HCT116 (cell line): ENCODE measurements at regions not wholly inside any gene's neighbourhood (a gene's known extent, or its start where the extent isn't known, plus 50 kb on each side); places are given as distances from the start of the nearest gene placed in this dataset.
"Not testable (repeated sequence)": the region's sequence is repeated elsewhere in the genome, so short reads cannot be mapped to it uniquely, and the experiment has no call there.

Experiments used
- CTCF ChIP-seq, 3 experiments: fragments of 200-600 bp in 1 of 3; sonication (generic) in 1 of 3; IDR thresholded peaks in 2 of 3; conservative IDR thresholded peaks in 1 of 3; 2 replicates each; pipeline ENCODE4 v1.5.1; 2012 to 2017; ENCODE audit warnings: low read depth in 2 of 3, low read length in 2 of 3, antibody characterized with exemption in 1 of 3, borderline replicate concordance in 1 of 3, control low read depth in 1 of 3, mild to moderate bottlenecking in 1 of 3, mixed read lengths in 1 of 3, mixed run types in 1 of 3, moderate library complexity in 1 of 3; ENCODE audit not compliant: insufficient read depth in 1 of 3
- TF ChIP-seq, protein P1 (sequence below): IDR thresholded peaks from 2 replicates; pipeline ENCODE4 v1.6.1; 2012; ENCODE audit warnings: low read depth

DNA sequence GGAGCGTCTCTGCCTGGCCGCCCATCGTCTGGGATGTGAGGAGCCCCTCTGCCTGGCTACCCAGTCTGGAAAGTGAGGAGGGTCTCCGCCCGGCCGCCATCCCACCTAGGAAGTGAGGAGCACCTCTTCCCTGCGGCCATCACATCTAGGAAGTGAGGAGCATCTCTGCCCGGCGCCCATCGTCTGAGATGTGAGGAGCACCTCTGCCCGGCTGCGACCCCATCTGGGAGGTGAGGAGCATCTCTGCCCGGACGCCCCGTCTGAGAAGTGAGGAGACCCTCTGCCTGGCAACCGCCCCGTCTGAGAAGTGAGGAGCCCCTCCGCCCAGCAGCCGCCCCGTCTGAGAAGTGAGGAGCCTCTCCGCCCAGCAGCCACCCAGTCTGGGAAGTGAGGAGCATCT, 84.5 kb downstream of the IDS start:
- TF ChIP-seq CTCF (IDR thresholded peaks at IDR 0.05 in 2 of 3, conservative IDR thresholded peaks at IDR 0.05 in 1 of 3; ENCODE audit: borderline replicate concordance in 1 of 3, insufficient read depth in 1 of 3, low read depth in 2 of 3, low read length in 2 of 3): not testable (repeated sequence)
- TF ChIP-seq, protein P1, sequence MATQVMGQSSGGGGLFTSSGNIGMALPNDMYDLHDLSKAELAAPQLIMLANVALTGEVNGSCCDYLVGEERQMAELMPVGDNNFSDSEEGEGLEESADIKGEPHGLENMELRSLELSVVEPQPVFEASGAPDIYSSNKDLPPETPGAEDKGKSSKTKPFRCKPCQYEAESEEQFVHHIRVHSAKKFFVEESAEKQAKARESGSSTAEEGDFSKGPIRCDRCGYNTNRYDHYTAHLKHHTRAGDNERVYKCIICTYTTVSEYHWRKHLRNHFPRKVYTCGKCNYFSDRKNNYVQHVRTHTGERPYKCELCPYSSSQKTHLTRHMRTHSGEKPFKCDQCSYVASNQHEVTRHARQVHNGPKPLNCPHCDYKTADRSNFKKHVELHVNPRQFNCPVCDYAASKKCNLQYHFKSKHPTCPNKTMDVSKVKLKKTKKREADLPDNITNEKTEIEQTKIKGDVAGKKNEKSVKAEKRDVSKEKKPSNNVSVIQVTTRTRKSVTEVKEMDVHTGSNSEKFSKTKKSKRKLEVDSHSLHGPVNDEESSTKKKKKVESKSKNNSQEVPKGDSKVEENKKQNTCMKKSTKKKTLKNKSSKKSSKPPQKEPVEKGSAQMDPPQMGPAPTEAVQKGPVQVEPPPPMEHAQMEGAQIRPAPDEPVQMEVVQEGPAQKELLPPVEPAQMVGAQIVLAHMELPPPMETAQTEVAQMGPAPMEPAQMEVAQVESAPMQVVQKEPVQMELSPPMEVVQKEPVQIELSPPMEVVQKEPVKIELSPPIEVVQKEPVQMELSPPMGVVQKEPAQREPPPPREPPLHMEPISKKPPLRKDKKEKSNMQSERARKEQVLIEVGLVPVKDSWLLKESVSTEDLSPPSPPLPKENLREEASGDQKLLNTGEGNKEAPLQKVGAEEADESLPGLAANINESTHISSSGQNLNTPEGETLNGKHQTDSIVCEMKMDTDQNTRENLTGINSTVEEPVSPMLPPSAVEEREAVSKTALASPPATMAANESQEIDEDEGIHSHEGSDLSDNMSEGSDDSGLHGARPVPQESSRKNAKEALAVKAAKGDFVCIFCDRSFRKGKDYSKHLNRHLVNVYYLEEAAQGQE: not testable (repeated sequence)
